ENCODE measurements at regions not wholly inside any gene's neighbourhood (a gene's known extent, or its start where the extent isn't known, plus 50 kb on each side); places are given as distances from the start of the nearest gene placed in this dataset.
"Not testable (repeated sequence)": the region's sequence is repeated elsewhere in the genome, so short reads cannot be mapped to it uniquely, and the experiment has no call there.

- no peak for DNase-seq
Observed at GRCh38 chr3:5358911-5359310, 171.4 kb downstream of the EDEM1 start.

GRCh38 chr3:5360453-5360852, 172.9 kb downstream of the EDEM1 start:
- DNase-seq = no peak

GRCh38 chr3:5366746-5367145, 179.2 kb downstream of the EDEM1 start:
- no peak for DNase-seq

GRCh38 chr3:5371555-5371954, 184.0 kb downstream of the EDEM1 start:
- not testable (repeated sequence) for DNase-seq

- no peak for DNase-seq
Observed at GRCh38 chr3:5376761-5377160, 189.3 kb downstream of the EDEM1 start.

- not testable (repeated sequence) for DNase-seq
Observed at GRCh38 chr3:5379266-5379665, 191.8 kb downstream of the EDEM1 start.

- DNase-seq = not testable (repeated sequence)
Observed at GRCh38 chr3:5383486-5384263, 196.2 kb downstream of the EDEM1 start.

GRCh38 chr3:5384557-5385236, 197.2 kb downstream of the EDEM1 start:
- DNase-seq = no peak

GRCh38 chr3:5388091-5388490, 200.6 kb downstream of the EDEM1 start:
- DNase-seq = no peak

GRCh38 chr3:5389057-5389456, 201.6 kb downstream of the EDEM1 start:
- no peak for DNase-seq

- DNase-seq = no peak
Observed at GRCh38 chr3:5390221-5390620, 202.7 kb downstream of the EDEM1 start.

GRCh38 chr3:5390936-5391625, 203.6 kb downstream of the EDEM1 start:
- DNase-seq = no peak

GRCh38 chr3:5401002-5401401, 213.5 kb downstream of the EDEM1 start:
- DNase-seq = no peak

- DNase-seq = no peak
Observed at GRCh38 chr3:5404718-5405117, 217.2 kb downstream of the EDEM1 start.

GRCh38 chr3:5411786-5412185, 224.3 kb downstream of the EDEM1 start:
- DNase-seq = no peak

- no peak for DNase-seq
Observed at GRCh38 chr3:5423076-5423475, 235.6 kb downstream of the EDEM1 start.

- DNase-seq = no peak
Observed at GRCh38 chr3:5423523-5423922, 236.0 kb downstream of the EDEM1 start.

- DNase-seq = no peak
Observed at GRCh38 chr3:5425371-5425770, 237.9 kb downstream of the EDEM1 start.

GRCh38 chr3:5426094-5426883, 238.8 kb downstream of the EDEM1 start:
- peak; percentile 54 for DNase-seq

GRCh38 chr3:5427021-5427420, 239.5 kb downstream of the EDEM1 start:
- no peak for DNase-seq

- DNase-seq = no peak
Observed at GRCh38 chr3:5427938-5428337, 240.4 kb downstream of the EDEM1 start.

- no peak for DNase-seq
Observed at GRCh38 chr3:5428607-5429516, 241.4 kb downstream of the EDEM1 start.
